Islet precursor cell (in vitro differentiated cells): ENCODE measurements at regions not wholly inside any gene's neighbourhood (a gene's known extent, or its start where the extent isn't known, plus 50 kb on each side); places are given as distances from the start of the nearest gene placed in this dataset.
"Not testable (repeated sequence)": the region's sequence is repeated elsewhere in the genome, so short reads cannot be mapped to it uniquely, and the experiment has no call there.

Source experiments
- DNase-seq: peaks from one replicate; pipeline ENCODE4 v3.0.0-alpha.2; 2018

- DNase-seq, result no peak
Observed at GRCh38 chr17:12195418-12195817, 174.7 kb downstream of the MAP2K4 start.

GRCh38 chr17:12201294-12201880 lies 180.7 kb downstream of the MAP2K4 start:
- no peak for DNase-seq

- no peak for DNase-seq
Observed at GRCh38 chr17:12209632-12210191, 189.0 kb downstream of the MAP2K4 start.

GRCh38 chr17:12220714-12221439 lies 200.2 kb downstream of the MAP2K4 start:
- DNase-seq, result peak; percentile 40

- DNase-seq, result peak; percentile 30
Observed at GRCh38 chr17:12222392-12222791, 201.7 kb downstream of the MAP2K4 start.

- no peak for DNase-seq
Observed at GRCh38 chr17:12227547-12227946, 206.9 kb downstream of the MAP2K4 start.

GRCh38 chr17:12229335-12229734 lies 208.7 kb downstream of the MAP2K4 start:
- peak; percentile 45 for DNase-seq

GRCh38 chr17:12230481-12231354 lies 210.0 kb downstream of the MAP2K4 start:
- DNase-seq, result peak; percentile 32

GRCh38 chr17:12231355-12231682 lies 210.6 kb downstream of the MAP2K4 start:
- peak; percentile 71 for DNase-seq

GRCh38 chr17:12239021-12239420 lies 218.3 kb downstream of the MAP2K4 start:
- not testable (repeated sequence) for DNase-seq

GRCh38 chr17:12242345-12242954 lies 221.8 kb downstream of the MAP2K4 start:
- no peak for DNase-seq

GRCh38 chr17:12247761-12248160 lies 227.1 kb downstream of the MAP2K4 start:
- DNase-seq, result no peak

- no peak for DNase-seq
Observed at GRCh38 chr17:12250973-12251372, 230.3 kb downstream of the MAP2K4 start.

- no peak for DNase-seq
Observed at GRCh38 chr17:12252462-12252861, 231.8 kb downstream of the MAP2K4 start.

GRCh38 chr17:12254460-12254859 lies 233.8 kb downstream of the MAP2K4 start:
- DNase-seq, result no peak

GRCh38 chr17:12256380-12256995 lies 235.8 kb downstream of the MAP2K4 start:
- DNase-seq, result no peak

GRCh38 chr17:12257176-12257575 lies 236.5 kb downstream of the MAP2K4 start:
- DNase-seq, result no peak

- no peak for DNase-seq
Observed at GRCh38 chr17:12261354-12261753, 240.7 kb downstream of the MAP2K4 start.

GRCh38 chr17:12269751-12270150 lies 249.1 kb downstream of the MAP2K4 start:
- no peak for DNase-seq

- DNase-seq, result no peak
Observed at GRCh38 chr17:12277827-12278226, 257.1 kb downstream of the MAP2K4 start.

GRCh38 chr17:12282056-12282455 lies 261.4 kb downstream of the MAP2K4 start:
- DNase-seq, result no peak

- no peak for DNase-seq
Observed at GRCh38 chr17:12287953-12288352, 267.3 kb downstream of the MAP2K4 start.

GRCh38 chr17:12290207-12290606 lies 269.5 kb downstream of the MAP2K4 start:
- DNase-seq, result no peak
